C4-2B (cell line): ENCODE measurements at regions not wholly inside any gene's neighbourhood (a gene's known extent, or its start where the extent isn't known, plus 50 kb on each side); places are given as distances from the start of the nearest gene placed in this dataset.

ENCODE experiments used
- CTCF ChIP-seq: fragments of 450-650 bp; conservative IDR thresholded peaks from 2 replicates; pipeline ENCODE4 v1.5.1; 2017; ENCODE audit warnings: mild to moderate bottlenecking
- ZFX ChIP-seq: fragments of 450-650 bp; IDR thresholded peaks from 2 replicates; pipeline ENCODE4 v1.6.1; 2017

- no peak for TF ChIP-seq CTCF
- no peak for TF ChIP-seq ZFX
These were observed 515.7 kb downstream of the RPS24 start for GRCh38 chr10:78549140-78549935.
